Spleen (tissue), 11 donors: ENCODE measurements at regions not wholly inside any gene's neighbourhood (a gene's known extent, or its start where the extent isn't known, plus 50 kb on each side); places are given as distances from the start of the nearest gene placed in this dataset.
A peak's percentile ranks its signal among the peaks of the same experiment; 100 is the strongest.

Experiments used
- DNase-seq: peaks from one replicate; pipeline ENCODE4 v3.0.0-alpha.2; 2020
- H3K27ac ChIP-seq, 8 donors: fragments of 200-600 bp; sonication (generic) in 7 of 8; 1 replicate in 4 of 8; 2 replicates in 4 of 8; pipeline versions ENCODE4 v1.5.0 to v1.8.0; 2016 to 2021; ENCODE audit warnings: inconsistent platforms in 4 of 8, mild to moderate bottlenecking in 4 of 8, moderate library complexity in 1 of 8
- H3K27me3 ChIP-seq, 7 donors: fragments of 200-600 bp; sonication (generic) in 6 of 7; replicated peaks in 1 of 7; 1 replicate in 4 of 7; 2 replicates in 3 of 7; pipeline versions ENCODE4 v1.5.0 to v1.8.0; 2016 to 2021; ENCODE audit warnings: inconsistent platforms in 3 of 7, mild to moderate bottlenecking in 1 of 7
- H3K36me3 ChIP-seq, 6 donors: fragments of 200-600 bp; sonication (generic) in 5 of 6; 1 replicate in 4 of 6; 2 replicates in 2 of 6; pipeline versions ENCODE4 v1.5.0 to v1.8.0; 2016 to 2021; ENCODE audit warnings: inconsistent platforms in 2 of 6
- H3K4me1 ChIP-seq, 6 donors: fragments of 200-600 bp; sonication (generic) in 5 of 6; 1 replicate in 3 of 6; 2 replicates in 3 of 6; pipeline versions ENCODE4 v1.5.0 to v1.8.0; 2016 to 2021; ENCODE audit warnings: inconsistent platforms in 3 of 6
- H3K4me3 ChIP-seq, 8 donors: fragments of 200-600 bp; sonication (generic) in 7 of 8; 1 replicate in 4 of 8; 2 replicates in 4 of 8; pipeline versions ENCODE4 v1.5.0 to v1.8.0; 2016 to 2021; ENCODE audit warnings: inconsistent platforms in 4 of 8, mild to moderate bottlenecking in 4 of 8, moderate library complexity in 2 of 8
- H3K9me3 ChIP-seq, 8 donors: fragments of 200-600 bp; sonication (generic) in 7 of 8; 1 replicate in 4 of 8; 2 replicates in 4 of 8; pipeline versions ENCODE4 v1.5.0 to v1.8.0; 2016 to 2021; ENCODE audit warnings: inconsistent platforms in 4 of 8
- POLR2A ChIP-seq, 3 donors: fragments of 450-650 bp; IDR thresholded peaks; one replicate each; pipeline ENCODE4 v1.5.1; 2017; ENCODE audit warnings: antibody characterized with exemption in 3 of 3, mild to moderate bottlenecking in 1 of 3
- POLR2AphosphoS5 ChIP-seq, 3 donors: sonication (generic); formaldehyde crosslinking; IDR thresholded peaks; one replicate each; pipeline ENCODE4 v1.5.1; 2017; ENCODE audit warnings: antibody characterized with exemption in 3 of 3
- WGBS, 5 donors: extraction: QIAGEN DNeasy Blood & Tissue Kit in 3 of 5; methylation state at CpG; one replicate each; pipeline versions ENCODE4 v1.1.5 to v1.1.7; 2013 to 2018; 5-methylcytosine and 5-hydroxymethylcytosine counted together
- intact Hi-C: fragments of 100-400 bp; cut with DNase I; formaldehyde crosslinking; loops from one replicate; pipeline ENCODE4 v1.15.0; 2023; ENCODE audit warnings: low total_unique reads
- TF ChIP-seq, protein P1 (sequence below), 11 experiments: fragments of 200-600 bp in 7 of 11; fragments of 450-650 bp in 4 of 11; sonication (generic) in 4 of 11; IDR thresholded peaks in 8 of 11; conservative IDR thresholded peaks in 3 of 11; 1 replicate in 7 of 11; 2 replicates in 4 of 11; pipeline versions ENCODE4 v1.4.0 to v1.8.0; 2016 to 2021; ENCODE audit warnings: antibody characterized with exemption in 11 of 11, inconsistent platforms in 4 of 11, mild to moderate bottlenecking in 1 of 11
- donor health status: healthy with polysubstance abuse.
- donor health status: DM: no; HTN: no; CAD: no; lungs with moderate emphysema.
- donor health status: DM: no; HTN: no; CAD: no.
- donor health status: Bipolar disorder and iron deficiency.
- donor health status: healthy.
- donor health status: DM: no; HTN: no; CAD: no.
- donor health status: DM: yes; HTN: yes; CAD: no.

DNA sequence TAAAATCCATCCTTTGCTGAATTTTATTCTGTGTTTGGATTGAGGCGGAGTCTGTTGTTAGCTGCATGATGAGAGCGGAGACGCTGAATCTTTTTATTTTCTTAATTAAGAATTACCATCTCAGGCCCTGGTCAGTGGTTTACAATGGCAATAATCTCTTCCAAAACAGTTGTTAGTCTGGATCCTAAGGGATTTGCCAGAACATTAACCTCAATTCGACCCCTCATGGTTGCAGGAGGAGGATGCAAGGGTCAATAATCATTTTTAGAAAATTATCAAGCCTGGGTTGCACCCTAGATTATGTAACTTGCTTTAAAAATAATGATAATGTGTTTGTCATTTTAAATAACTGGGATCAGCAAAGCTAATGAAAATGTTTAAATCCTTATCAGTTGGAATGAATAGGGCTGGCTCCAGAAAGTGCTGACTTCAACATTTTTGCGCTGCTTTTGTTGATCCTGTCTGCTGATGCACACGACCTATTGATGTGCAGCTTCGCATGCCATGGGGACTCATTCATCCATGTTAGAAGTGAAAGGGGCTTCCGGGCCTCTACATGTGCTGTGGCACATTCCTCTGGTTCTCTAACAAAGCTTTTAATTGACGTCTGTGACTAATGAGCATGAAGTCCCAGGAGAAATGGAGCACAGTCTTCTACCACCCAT, 80.7 kb upstream of the KIAA1217 start:
- Histone ChIP-seq H3K27ac (peak overlapping the region in 1 of 8 donors; percentile 15), H3K4me1 (peaks cover 0 to 14% (median 6%) of the 10 kb centered on the region in 6 donors), H3K9me3 (no peaks in the 10 kb centered on the region), H3K36me3 (no peaks in the 10 kb centered on the region), H3K27me3 (no peaks in the 10 kb centered on the region), H3K4me3 (no peak overlapping the region)
- WGBS, 5 donors = 58 to 75% (median 69%) methylated on average over 9 of the region's 9 CpGs
- DNase-seq = no peak
- peak in 1 of 3 donors; percentile 12 for TF ChIP-seq POLR2AphosphoS5 (IDR thresholded peaks at IDR 0.05)
- TF ChIP-seq, protein P1, sequence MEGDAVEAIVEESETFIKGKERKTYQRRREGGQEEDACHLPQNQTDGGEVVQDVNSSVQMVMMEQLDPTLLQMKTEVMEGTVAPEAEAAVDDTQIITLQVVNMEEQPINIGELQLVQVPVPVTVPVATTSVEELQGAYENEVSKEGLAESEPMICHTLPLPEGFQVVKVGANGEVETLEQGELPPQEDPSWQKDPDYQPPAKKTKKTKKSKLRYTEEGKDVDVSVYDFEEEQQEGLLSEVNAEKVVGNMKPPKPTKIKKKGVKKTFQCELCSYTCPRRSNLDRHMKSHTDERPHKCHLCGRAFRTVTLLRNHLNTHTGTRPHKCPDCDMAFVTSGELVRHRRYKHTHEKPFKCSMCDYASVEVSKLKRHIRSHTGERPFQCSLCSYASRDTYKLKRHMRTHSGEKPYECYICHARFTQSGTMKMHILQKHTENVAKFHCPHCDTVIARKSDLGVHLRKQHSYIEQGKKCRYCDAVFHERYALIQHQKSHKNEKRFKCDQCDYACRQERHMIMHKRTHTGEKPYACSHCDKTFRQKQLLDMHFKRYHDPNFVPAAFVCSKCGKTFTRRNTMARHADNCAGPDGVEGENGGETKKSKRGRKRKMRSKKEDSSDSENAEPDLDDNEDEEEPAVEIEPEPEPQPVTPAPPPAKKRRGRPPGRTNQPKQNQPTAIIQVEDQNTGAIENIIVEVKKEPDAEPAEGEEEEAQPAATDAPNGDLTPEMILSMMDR (IDR thresholded peaks at IDR 0.05 in 8 of 11, conservative IDR thresholded peaks at IDR 0.05 in 3 of 11) = no peak
- intact Hi-C loops = no loop called here

DNA sequence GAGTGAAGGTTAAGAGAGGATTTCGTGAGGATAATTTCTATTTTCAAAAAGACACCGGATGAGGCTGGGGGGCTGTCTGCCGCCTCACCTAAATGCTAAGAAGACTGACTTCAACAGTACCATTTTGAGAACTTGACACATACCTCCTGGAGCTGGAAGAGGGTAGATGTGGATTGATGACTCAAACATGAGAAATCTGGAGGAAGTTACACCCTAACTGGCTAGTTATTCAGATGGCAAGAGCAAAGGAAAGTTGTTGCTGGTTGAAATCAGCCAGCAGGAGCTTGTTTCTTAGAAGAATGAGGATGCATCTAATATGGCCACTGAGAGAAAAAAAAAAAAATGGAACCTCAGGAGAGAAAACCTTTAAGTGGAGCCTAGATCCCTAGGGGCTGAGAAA, 76.2 kb upstream of the KIAA1217 start:
- WGBS, 5 donors = 76 to 91% (median 84%) methylated on average over 3 of the region's 3 CpGs
- DNase-seq = no peak
- Histone ChIP-seq H3K9me3 (no peaks in the 10 kb centered on the region), H3K27me3 (no peaks in the 10 kb centered on the region), H3K27ac (no peak overlapping the region), H3K4me3 (no peak overlapping the region), H3K4me1 (peaks cover 0 to 12% (median 4%) of the 10 kb centered on the region in 6 donors), H3K36me3 (no peaks in the 10 kb centered on the region)
- TF ChIP-seq POLR2AphosphoS5 (IDR thresholded peaks at IDR 0.05) = no peak
- TF ChIP-seq POLR2A (IDR thresholded peaks at IDR 0.05) = no peak
- TF ChIP-seq, protein P1 (IDR thresholded peaks at IDR 0.05 in 8 of 11, conservative IDR thresholded peaks at IDR 0.05 in 3 of 11) = no peak
- intact Hi-C loops = no loop called here

DNA sequence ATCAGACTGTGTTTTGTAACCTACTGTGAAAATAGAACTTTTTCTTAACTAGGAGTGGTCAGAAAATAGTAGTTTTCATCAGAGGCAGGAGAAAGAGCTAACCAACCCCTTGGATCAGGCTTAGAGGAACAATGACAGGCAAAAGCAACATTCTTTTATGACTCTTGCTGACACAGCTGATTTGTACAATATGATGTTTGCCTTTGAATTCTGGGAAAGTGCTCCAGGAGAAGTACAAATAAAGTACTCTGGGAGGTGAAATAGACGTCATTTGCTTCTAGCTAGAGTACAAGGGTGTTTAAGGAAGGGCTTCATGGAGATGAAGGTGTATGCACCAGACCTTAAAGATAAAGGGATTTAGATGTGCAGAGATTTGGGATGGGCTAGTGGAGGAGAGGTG, 75.1 kb upstream of the KIAA1217 start:
- no peak for DNase-seq
- Histone ChIP-seq H3K4me3 (no peak overlapping the region), H3K27me3 (no peaks in the 10 kb centered on the region), H3K4me1 (peaks cover 0 to 1% (median 0%) of the 10 kb centered on the region in 6 donors), H3K27ac (no peak overlapping the region), H3K36me3 (no peaks in the 10 kb centered on the region), H3K9me3 (no peaks in the 10 kb centered on the region)
- intact Hi-C loops = no loop called here
- 37 to 74% (median 45%) methylated on average over 1 of the region's 1 CpG for WGBS, 5 donors
- TF ChIP-seq, protein P1 (IDR thresholded peaks at IDR 0.05 in 8 of 11, conservative IDR thresholded peaks at IDR 0.05 in 3 of 11) = no peak
- TF ChIP-seq POLR2AphosphoS5 (IDR thresholded peaks at IDR 0.05) (no peak), POLR2A (IDR thresholded peaks at IDR 0.05) (no peak)

DNA sequence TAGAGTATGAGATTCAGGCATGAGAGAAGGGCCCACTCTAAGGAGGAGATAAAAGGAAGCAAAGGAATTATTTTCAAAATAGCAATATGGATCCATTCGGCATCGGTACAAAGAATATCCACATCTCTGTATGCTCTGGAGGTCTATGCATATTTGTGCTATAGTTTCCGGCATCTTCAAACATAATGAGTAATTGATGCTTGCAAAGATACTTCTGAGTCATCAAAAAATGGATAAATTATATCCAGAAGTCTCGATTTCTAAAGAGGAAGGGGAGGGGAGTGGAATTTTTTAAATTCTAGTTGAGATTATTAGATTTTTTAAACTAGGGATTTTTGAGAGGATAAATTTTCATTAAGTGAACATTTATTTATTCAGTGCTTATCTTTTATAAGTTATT, 72.9 kb upstream of the KIAA1217 start:
- WGBS, 5 donors = 57 to 77% (median 74%) methylated on average over 4 of the region's 4 CpGs
- Histone ChIP-seq H3K36me3 (no peaks in the 10 kb centered on the region), H3K4me3 (no peak overlapping the region), H3K4me1 (no peaks in the 10 kb centered on the region), H3K27ac (no peak overlapping the region), H3K9me3 (peaks cover 0 to 14% (median 12%) of the 10 kb centered on the region in 8 donors), H3K27me3 (no peaks in the 10 kb centered on the region)
- intact Hi-C loops = no loop called here
- no peak for TF ChIP-seq POLR2AphosphoS5 (IDR thresholded peaks at IDR 0.05)
- TF ChIP-seq, protein P1 (IDR thresholded peaks at IDR 0.05 in 8 of 11, conservative IDR thresholded peaks at IDR 0.05 in 3 of 11) = no peak
- no peak for TF ChIP-seq POLR2A (IDR thresholded peaks at IDR 0.05)
- no peak for DNase-seq
